Left ventricle myocardium inferior (tissue), 1 donor: ENCODE measurements at regions not wholly inside any gene's neighbourhood (a gene's known extent, or its start where the extent isn't known, plus 50 kb on each side); places are given as distances from the start of the nearest gene placed in this dataset.

Experiments
- DNase-seq: peaks from one replicate; pipeline ENCODE4 v3.0.0-alpha.2; 2020
- H3K27ac ChIP-seq: fragments of 200-600 bp; replicated peaks from 2 replicates; pipeline ENCODE4 v1.8.0; 2021
- H3K27me3 ChIP-seq: fragments of 200-600 bp; 2 replicates; pipeline ENCODE4 v1.8.0; 2021; ENCODE audit warnings: low read depth
- H3K36me3 ChIP-seq: fragments of 200-600 bp; 2 replicates; pipeline ENCODE4 v1.8.0; 2021
- H3K4me1 ChIP-seq: fragments of 200-600 bp; 2 replicates; pipeline ENCODE4 v1.8.0; 2021
- H3K4me3 ChIP-seq: fragments of 200-600 bp; 2 replicates; pipeline ENCODE4 v1.8.0; 2021; ENCODE audit warnings: mild to moderate bottlenecking, moderate library complexity
- H3K9me3 ChIP-seq: fragments of 200-600 bp; replicated peaks from 2 replicates; pipeline ENCODE4 v1.8.0; 2021
- intact Hi-C: fragments of 100-400 bp; cut with micrococcal nuclease; formaldehyde crosslinking; loops from one replicate; pipeline ENCODE4 v1.11.0; 2022
- TF ChIP-seq, protein P1 (sequence below): fragments of 200-600 bp; IDR thresholded peaks from 2 replicates; pipeline ENCODE4 v1.8.0; 2021; ENCODE audit warnings: antibody characterized with exemption, mild to moderate bottlenecking, borderline replicate concordance
- donor health status: DM: no; HTN: yes; CAD: no; lungs with severe emphysema.

DNA sequence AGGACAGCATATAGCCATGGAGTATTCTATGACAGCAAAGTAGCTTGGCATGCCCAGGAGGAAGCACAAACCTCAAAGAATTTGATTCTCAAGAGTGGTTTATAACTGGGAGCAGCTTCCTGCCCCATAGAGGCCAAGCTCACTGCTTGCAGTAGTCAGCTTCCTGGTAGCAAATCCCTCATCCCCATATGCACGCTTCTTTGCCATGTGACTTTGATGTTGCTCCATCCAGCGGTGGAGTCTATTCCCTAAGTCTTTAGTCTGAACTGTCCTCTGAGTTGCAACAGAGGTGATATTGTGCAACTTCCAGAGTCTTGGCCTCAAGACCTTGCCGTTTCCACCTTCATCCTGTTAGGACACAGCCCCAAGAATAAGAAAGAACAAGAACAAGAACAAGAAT, 996.8 kb upstream of the TMEM132C start:
- Histone ChIP-seq H3K4me1 (no peaks in the 10 kb centered on the region), H3K27me3 (peaks cover 44% of the 10 kb centered on the region), H3K27ac (no peak overlapping the region), H3K9me3 (no peaks in the 10 kb centered on the region), H3K36me3 (no peaks in the 10 kb centered on the region), H3K4me3 (no peak overlapping the region)
- TF ChIP-seq, protein P1, sequence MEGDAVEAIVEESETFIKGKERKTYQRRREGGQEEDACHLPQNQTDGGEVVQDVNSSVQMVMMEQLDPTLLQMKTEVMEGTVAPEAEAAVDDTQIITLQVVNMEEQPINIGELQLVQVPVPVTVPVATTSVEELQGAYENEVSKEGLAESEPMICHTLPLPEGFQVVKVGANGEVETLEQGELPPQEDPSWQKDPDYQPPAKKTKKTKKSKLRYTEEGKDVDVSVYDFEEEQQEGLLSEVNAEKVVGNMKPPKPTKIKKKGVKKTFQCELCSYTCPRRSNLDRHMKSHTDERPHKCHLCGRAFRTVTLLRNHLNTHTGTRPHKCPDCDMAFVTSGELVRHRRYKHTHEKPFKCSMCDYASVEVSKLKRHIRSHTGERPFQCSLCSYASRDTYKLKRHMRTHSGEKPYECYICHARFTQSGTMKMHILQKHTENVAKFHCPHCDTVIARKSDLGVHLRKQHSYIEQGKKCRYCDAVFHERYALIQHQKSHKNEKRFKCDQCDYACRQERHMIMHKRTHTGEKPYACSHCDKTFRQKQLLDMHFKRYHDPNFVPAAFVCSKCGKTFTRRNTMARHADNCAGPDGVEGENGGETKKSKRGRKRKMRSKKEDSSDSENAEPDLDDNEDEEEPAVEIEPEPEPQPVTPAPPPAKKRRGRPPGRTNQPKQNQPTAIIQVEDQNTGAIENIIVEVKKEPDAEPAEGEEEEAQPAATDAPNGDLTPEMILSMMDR = no peak
- no peak for DNase-seq
- intact Hi-C loops = no loop called here

DNA sequence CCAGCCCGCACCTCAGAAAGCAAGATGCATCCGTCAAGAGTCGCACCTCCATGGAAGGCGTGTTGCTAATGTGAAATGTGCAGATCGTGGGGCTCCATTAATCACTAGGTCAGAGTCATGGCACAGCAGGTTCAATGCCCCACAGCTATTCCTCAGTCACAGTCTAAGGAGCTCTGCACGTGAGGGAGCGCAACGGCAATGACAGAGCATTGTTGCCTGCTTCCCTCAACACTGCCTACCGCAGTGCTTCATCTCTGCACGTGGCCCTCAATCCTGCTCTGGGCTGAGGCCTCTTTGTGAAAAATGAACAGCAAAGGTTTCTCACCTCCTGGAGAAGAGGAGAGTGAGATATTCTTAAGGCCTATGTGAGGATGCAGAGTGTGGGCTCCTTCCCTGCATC, 995.2 kb upstream of the TMEM132C start:
- no peaks in the 10 kb centered on the region for H3K36me3 ChIP-seq
- no peak overlapping the region for H3K4me3 ChIP-seq
- H3K27me3 ChIP-seq = peaks cover 49% of the 10 kb centered on the region
- H3K4me1 ChIP-seq = no peaks in the 10 kb centered on the region
- no peak for DNase-seq
- TF ChIP-seq, protein P1 = no peak
- H3K9me3 ChIP-seq = no peaks in the 10 kb centered on the region
- intact Hi-C loops = no loop called here
- no peak overlapping the region for H3K27ac ChIP-seq

DNA sequence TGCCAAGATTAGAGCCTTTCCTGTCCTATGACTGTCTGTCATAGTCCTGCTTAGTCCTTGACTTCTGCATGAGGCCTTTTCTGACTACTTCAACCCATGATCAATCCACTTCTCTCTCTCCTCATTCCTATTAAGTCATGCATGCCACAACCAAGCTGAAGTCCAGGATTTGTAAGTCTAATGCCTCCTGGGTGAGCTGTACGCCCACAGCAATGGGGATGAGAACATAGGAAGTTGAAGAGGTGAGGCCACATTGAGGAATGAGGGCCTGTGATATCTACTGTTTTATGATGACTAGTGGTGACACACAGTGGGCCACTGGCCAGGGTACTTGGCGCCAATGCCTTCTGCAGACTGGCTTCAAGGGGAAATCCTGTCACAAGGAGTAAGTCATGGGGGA, 994.1 kb upstream of the TMEM132C start:
- TF ChIP-seq, protein P1 = no peak
- H3K9me3 ChIP-seq = no peaks in the 10 kb centered on the region
- no peak for DNase-seq
- no peaks in the 10 kb centered on the region for H3K36me3 ChIP-seq
- intact Hi-C loops = no loop called here
- peaks cover 47% of the 10 kb centered on the region for H3K27me3 ChIP-seq
- no peaks in the 10 kb centered on the region for H3K4me1 ChIP-seq
- no peak overlapping the region for H3K27ac ChIP-seq
- H3K4me3 ChIP-seq = no peak overlapping the region

DNA sequence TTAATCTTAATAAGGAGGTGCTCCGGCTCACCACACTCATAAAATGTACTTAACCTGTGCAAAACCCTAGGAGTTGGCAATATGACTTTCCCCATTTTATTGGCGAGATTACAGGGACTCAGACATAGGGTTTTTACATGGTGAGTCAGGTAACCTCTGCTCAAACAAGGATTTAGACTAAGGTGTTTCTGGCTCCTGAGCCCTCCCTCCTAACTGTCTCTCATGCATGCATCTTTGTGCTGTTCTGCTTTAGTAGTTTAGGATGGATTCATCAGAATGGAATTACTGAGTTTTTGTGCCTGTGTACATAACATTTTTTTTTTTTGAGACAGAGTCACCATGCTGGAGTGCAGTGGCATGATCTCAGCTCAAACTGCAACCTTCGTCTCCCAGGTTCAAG, 993.3 kb upstream of the TMEM132C start:
- TF ChIP-seq, protein P1 = no peak
- Histone ChIP-seq H3K36me3 (no peaks in the 10 kb centered on the region), H3K4me3 (no peak overlapping the region), H3K27ac (no peak overlapping the region), H3K4me1 (no peaks in the 10 kb centered on the region), H3K27me3 (peaks cover 47% of the 10 kb centered on the region), H3K9me3 (no peaks in the 10 kb centered on the region)
- DNase-seq = no peak
- intact Hi-C loops = no loop called here

DNA sequence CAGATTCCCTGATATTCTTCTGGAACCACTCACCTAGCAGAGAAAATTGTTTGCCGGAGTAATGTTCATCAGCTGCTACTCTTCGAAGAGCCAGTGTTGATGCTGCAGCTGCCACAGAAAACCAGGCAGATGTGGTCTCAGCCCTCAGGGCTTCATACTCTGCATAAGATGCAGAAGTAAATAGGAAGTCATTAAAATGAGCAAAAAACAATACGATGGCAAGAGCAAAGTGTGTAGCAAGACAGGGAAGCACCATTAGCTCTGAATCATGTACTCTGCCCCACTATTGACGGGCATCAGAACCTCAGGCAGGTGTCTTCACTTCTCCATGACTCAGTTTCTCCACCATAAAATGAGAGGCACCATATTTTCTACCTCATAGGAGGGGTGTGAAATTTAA, 991.6 kb upstream of the TMEM132C start:
- no peaks in the 10 kb centered on the region for H3K4me1 ChIP-seq
- no peak for DNase-seq
- no peak overlapping the region for H3K27ac ChIP-seq
- H3K27me3 ChIP-seq = peaks cover 61% of the 10 kb centered on the region
- no peak overlapping the region for H3K4me3 ChIP-seq
- TF ChIP-seq, protein P1 = no peak
- no peaks in the 10 kb centered on the region for H3K9me3 ChIP-seq
- H3K36me3 ChIP-seq = no peaks in the 10 kb centered on the region
- intact Hi-C loops = no loop called here

DNA sequence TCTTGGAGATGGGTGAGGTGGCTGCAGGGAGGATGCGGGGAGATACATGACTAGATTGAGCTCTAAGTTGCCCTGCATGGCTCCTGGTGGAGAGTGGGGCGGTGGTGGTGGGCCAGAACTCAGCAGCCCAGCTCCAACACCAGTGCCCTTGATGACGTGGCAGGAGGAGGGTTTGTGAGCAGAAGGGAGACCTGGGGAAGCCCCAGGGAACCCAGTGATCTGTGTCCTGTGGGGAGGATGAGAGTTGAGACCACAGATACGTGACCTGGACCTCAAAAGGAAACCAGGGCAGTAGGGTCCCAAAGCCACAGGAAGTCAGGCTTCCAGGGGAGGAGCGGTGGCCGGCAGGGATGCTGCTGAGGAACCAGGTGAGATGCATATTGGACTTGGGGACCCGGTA, 989.1 kb upstream of the TMEM132C start:
- TF ChIP-seq, protein P1 = no peak
- intact Hi-C loops = no loop called here

More for the DNA sequence above, 989.1 kb upstream of the TMEM132C start:
- peaks cover 70% of the 10 kb centered on the region for H3K27me3 ChIP-seq
- H3K36me3 ChIP-seq = no peaks in the 10 kb centered on the region
- H3K27ac ChIP-seq = no peak overlapping the region
- H3K4me3 ChIP-seq = no peak overlapping the region
- H3K9me3 ChIP-seq = no peaks in the 10 kb centered on the region
- no peak for DNase-seq
- no peaks in the 10 kb centered on the region for H3K4me1 ChIP-seq
